Suprapubic skin (tissue), 4 donors: ENCODE measurements at regions not wholly inside any gene's neighbourhood (a gene's known extent, or its start where the extent isn't known, plus 50 kb on each side); places are given as distances from the start of the nearest gene placed in this dataset.
"Not testable (repeated sequence)": the region's sequence is repeated elsewhere in the genome, so short reads cannot be mapped to it uniquely, and the experiment has no call there.

ENCODE experiments used
- DNase-seq, 2 donors: peaks; one replicate each; pipeline ENCODE4 v3.0.0-alpha.2; 2019; ENCODE audit warnings: low spot score in 2 of 2
- H3K27ac ChIP-seq: fragments of 200-600 bp; sonication (generic); one replicate; pipeline ENCODE4 v1.5.1; 2019
- H3K27me3 ChIP-seq: fragments of 200-600 bp; sonication (generic); one replicate; pipeline ENCODE4 v1.5.1; 2019
- H3K36me3 ChIP-seq: fragments of 200-600 bp; sonication (generic); one replicate; pipeline ENCODE4 v1.5.1; 2019
- H3K4me1 ChIP-seq: fragments of 200-600 bp; sonication (generic); one replicate; pipeline ENCODE4 v1.5.1; 2019
- H3K4me3 ChIP-seq: fragments of 200-600 bp; sonication (generic); one replicate; pipeline ENCODE4 v1.5.1; 2019; ENCODE audit warnings: mild to moderate bottlenecking
- H3K9me3 ChIP-seq: fragments of 200-600 bp; sonication (generic); one replicate; pipeline ENCODE4 v1.5.1; 2019
- EP300 ChIP-seq: sonication (generic); formaldehyde crosslinking; IDR thresholded peaks from one replicate; pipeline ENCODE4 v1.6.1; 2017; ENCODE audit warnings: antibody characterized with exemption
- POLR2A ChIP-seq, 2 donors: fragments of 450-650 bp; IDR thresholded peaks; one replicate each; pipeline ENCODE4 v1.6.1; 2017; ENCODE audit warnings: antibody characterized with exemption in 2 of 2, mild to moderate bottlenecking in 2 of 2, moderate library complexity in 2 of 2
- POLR2AphosphoS5 ChIP-seq, 3 donors: sonication (generic); formaldehyde crosslinking; IDR thresholded peaks; one replicate each; pipeline ENCODE4 v1.6.1; 2017; ENCODE audit warnings: antibody characterized with exemption in 3 of 3
- WGBS: methylation state at CpG from one replicate; pipeline ENCODE4 v1.1.5; 2018; 5-methylcytosine and 5-hydroxymethylcytosine counted together
- TF ChIP-seq, protein P1 (sequence below), 2 donors: fragments of 200-600 bp in 1 of 2; fragments of 450-650 bp in 1 of 2; sonication (generic) in 1 of 2; IDR thresholded peaks; one replicate each; pipeline ENCODE4 v1.5.1; 2016 to 2019; ENCODE audit warnings: antibody characterized with exemption in 2 of 2, mild to moderate bottlenecking in 1 of 2, moderate library complexity in 1 of 2

DNA sequence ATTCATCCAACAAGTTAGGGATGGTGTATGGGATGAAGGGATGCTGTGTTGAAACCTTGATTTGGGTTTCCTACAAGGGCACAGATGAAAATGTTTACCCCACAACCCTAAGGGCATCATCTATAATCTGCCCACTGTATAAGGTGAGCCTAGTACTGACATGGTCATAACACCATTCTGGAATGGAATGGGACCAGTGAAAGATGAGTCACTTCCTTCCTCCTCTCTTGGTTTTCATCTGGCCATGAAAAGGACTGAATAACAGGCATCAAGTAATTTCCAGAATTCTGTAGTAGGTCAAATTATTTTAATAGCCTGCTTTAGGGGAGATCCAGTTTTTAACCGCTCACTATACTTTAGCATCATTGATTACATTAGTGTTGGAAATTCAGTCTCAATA, 538.6 kb downstream of the NR2F2 start:
- H3K36me3 ChIP-seq: no peaks in the 10 kb centered on the region
- H3K27ac ChIP-seq: no peak overlapping the region
- H3K4me3 ChIP-seq: no peak overlapping the region
- 100% methylated on average over 1 of the region's 1 CpG for WGBS
- TF ChIP-seq POLR2AphosphoS5 (IDR thresholded peaks at IDR 0.05) (no peak), POLR2A (IDR thresholded peaks at IDR 0.05) (no peak), EP300 (no peak)
- TF ChIP-seq, protein P1, sequence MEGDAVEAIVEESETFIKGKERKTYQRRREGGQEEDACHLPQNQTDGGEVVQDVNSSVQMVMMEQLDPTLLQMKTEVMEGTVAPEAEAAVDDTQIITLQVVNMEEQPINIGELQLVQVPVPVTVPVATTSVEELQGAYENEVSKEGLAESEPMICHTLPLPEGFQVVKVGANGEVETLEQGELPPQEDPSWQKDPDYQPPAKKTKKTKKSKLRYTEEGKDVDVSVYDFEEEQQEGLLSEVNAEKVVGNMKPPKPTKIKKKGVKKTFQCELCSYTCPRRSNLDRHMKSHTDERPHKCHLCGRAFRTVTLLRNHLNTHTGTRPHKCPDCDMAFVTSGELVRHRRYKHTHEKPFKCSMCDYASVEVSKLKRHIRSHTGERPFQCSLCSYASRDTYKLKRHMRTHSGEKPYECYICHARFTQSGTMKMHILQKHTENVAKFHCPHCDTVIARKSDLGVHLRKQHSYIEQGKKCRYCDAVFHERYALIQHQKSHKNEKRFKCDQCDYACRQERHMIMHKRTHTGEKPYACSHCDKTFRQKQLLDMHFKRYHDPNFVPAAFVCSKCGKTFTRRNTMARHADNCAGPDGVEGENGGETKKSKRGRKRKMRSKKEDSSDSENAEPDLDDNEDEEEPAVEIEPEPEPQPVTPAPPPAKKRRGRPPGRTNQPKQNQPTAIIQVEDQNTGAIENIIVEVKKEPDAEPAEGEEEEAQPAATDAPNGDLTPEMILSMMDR (IDR thresholded peaks at IDR 0.05): no peak
- no peaks in the 10 kb centered on the region for H3K4me1 ChIP-seq
- peaks cover 9% of the 10 kb centered on the region for H3K9me3 ChIP-seq
- no peaks in the 10 kb centered on the region for H3K27me3 ChIP-seq
- DNase-seq: no peak

GRCh38 chr15:96869790-96870189, 539.3 kb downstream of the NR2F2 start:
- WGBS: 54% methylated on average over 1 of the region's 1 CpG
- no peak for DNase-seq
- TF ChIP-seq EP300 (no peak), POLR2A (IDR thresholded peaks at IDR 0.05) (no peak), POLR2AphosphoS5 (IDR thresholded peaks at IDR 0.05) (no peak)
- TF ChIP-seq, protein P1 (IDR thresholded peaks at IDR 0.05): no peak
- Histone ChIP-seq H3K4me3 (no peak overlapping the region), H3K4me1 (no peaks in the 10 kb centered on the region), H3K27me3 (no peaks in the 10 kb centered on the region), H3K9me3 (peaks cover 9% of the 10 kb centered on the region), H3K36me3 (no peaks in the 10 kb centered on the region), H3K27ac (no peak overlapping the region)

- 80% methylated on average over 8 of the region's 8 CpGs for WGBS
- TF ChIP-seq EP300 (no peak), POLR2A (IDR thresholded peaks at IDR 0.05) (no peak), POLR2AphosphoS5 (IDR thresholded peaks at IDR 0.05) (no peak)
- TF ChIP-seq, protein P1 (IDR thresholded peaks at IDR 0.05): no peak
These were observed 540.1 kb downstream of the NR2F2 start for GRCh38 chr15:96870580-96870979.

DNA sequence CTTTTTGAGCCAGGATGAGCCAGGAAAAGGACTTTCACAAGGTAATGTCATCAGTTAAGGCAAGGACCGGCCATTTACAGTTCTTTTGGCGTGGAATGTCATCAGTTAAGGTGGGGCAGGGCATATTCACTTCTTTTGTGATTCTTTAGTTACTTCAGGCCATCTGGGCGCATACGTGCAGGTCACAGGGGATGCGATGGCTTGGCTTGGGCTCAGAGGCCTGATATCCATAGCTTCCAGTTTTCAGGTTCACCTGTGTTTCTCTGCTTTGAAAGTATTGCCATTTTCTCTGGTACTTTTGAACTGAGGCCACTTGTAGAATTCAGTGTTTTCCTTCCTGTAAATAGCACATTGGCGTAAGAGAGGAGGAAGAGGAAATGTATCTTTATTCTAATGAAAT, 546.9 kb downstream of the NR2F2 start:
- 91% methylated on average over 4 of the region's 6 CpGs for WGBS
- not testable (repeated sequence) for H3K4me1 ChIP-seq, H3K27me3 ChIP-seq, H3K27ac ChIP-seq, H3K9me3 ChIP-seq, DNase-seq, H3K4me3 ChIP-seq, H3K36me3 ChIP-seq

More at GRCh38 chr15:96870580-96870979, 540.1 kb downstream of the NR2F2 start:
- Histone ChIP-seq H3K9me3 (peaks cover 9% of the 10 kb centered on the region), H3K36me3 (no peaks in the 10 kb centered on the region), H3K27me3 (no peaks in the 10 kb centered on the region), H3K27ac (no peak overlapping the region), H3K4me3 (no peak overlapping the region), H3K4me1 (no peaks in the 10 kb centered on the region)
- DNase-seq: no peak

DNA sequence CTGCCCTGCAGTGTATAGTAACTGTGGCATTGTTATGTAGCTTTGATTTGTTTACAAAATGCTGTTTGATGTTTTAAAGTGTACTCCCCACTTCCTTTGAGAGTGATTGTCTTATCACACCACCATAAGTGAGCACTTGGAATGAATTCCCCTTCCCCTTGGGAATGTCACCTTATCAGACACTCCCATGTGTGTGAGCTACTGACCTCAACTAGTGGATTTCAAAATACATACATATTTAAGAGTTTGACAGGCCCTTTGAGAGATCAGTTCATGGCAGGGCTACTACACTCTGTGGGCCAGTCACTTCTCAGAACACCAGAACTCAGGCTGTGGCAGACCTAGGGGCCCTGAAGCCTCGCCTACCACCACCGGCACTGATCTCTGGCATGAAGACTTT, 547.6 kb downstream of the NR2F2 start:
- H3K4me3 ChIP-seq: no peak overlapping the region
- no peaks in the 10 kb centered on the region for H3K27me3 ChIP-seq
- H3K9me3 ChIP-seq: no peaks in the 10 kb centered on the region
- 100% methylated on average over 2 of the region's 2 CpGs for WGBS
- no peak for TF ChIP-seq EP300
- TF ChIP-seq POLR2AphosphoS5 (IDR thresholded peaks at IDR 0.05): no peak
- TF ChIP-seq, protein P1 (IDR thresholded peaks at IDR 0.05): no peak
- TF ChIP-seq POLR2A (IDR thresholded peaks at IDR 0.05): no peak
- no peak overlapping the region for H3K27ac ChIP-seq
- H3K4me1 ChIP-seq: no peaks in the 10 kb centered on the region
- no peaks in the 10 kb centered on the region for H3K36me3 ChIP-seq
- DNase-seq: no peak

- Histone ChIP-seq H3K4me1 (no peaks in the 10 kb centered on the region), H3K27me3 (no peaks in the 10 kb centered on the region), H3K36me3 (no peaks in the 10 kb centered on the region), H3K27ac (no peak overlapping the region), H3K9me3 (no peaks in the 10 kb centered on the region), H3K4me3 (no peak overlapping the region)
- no peak for DNase-seq
- TF ChIP-seq EP300 (no peak), POLR2A (IDR thresholded peaks at IDR 0.05) (no peak), POLR2AphosphoS5 (IDR thresholded peaks at IDR 0.05) (no peak)
- TF ChIP-seq, protein P1 (IDR thresholded peaks at IDR 0.05): no peak
- 58% methylated on average over 4 of the region's 4 CpGs for WGBS
These were observed 551.7 kb downstream of the NR2F2 start for GRCh38 chr15:96882121-96882772.
